ENCODE measurements at regions not wholly inside any gene's neighbourhood (a gene's known extent, or its start where the extent isn't known, plus 50 kb on each side); places are given as distances from the start of the nearest gene placed in this dataset.
"Not testable (repeated sequence)": the region's sequence is repeated elsewhere in the genome, so short reads cannot be mapped to it uniquely, and the experiment has no call there.

GRCh38 chr3:101999177-101999779, 150.0 kb downstream of the NFKBIZ start:
- DNase-seq: no peak

DNA sequence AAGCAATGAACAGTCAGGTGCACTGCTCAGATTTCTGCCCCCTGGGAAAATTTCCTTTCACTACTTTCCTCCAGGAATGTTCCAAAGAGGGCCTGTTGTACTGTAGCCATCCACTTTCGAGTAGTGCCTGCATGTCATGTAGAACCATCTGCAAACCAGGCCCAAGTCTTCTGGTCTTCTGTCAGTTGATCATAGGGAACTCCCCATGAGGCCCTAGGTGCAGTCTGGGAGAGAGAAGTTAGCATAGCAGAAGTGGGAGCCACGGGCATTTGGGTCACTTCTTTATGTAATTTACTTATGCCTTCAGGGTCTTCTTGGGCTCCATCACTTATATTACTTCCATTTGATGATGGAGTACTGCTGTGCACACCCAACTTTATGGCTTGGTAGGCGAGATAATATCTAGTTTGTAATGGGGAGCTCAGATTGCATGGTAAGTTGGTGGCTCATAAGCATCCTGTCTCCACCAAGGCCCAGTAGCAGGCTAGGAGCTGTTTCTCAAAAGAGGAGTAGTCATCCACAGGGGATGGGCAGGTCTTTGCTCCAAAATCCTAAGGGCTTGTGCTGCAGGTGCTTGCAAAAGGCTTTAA, 151.4 kb downstream of the NFKBIZ start:
- DNase-seq: no peak

GRCh38 chr3:102002056-102002455, 152.7 kb downstream of the NFKBIZ start:
- DNase-seq: no peak

GRCh38 chr3:102004561-102004960, 155.2 kb downstream of the NFKBIZ start:
- DNase-seq: no peak

GRCh38 chr3:102005551-102005950, 156.2 kb downstream of the NFKBIZ start:
- DNase-seq: no peak

- no peak for DNase-seq
Observed at GRCh38 chr3:102006812-102007485, 157.6 kb downstream of the NFKBIZ start.

DNA sequence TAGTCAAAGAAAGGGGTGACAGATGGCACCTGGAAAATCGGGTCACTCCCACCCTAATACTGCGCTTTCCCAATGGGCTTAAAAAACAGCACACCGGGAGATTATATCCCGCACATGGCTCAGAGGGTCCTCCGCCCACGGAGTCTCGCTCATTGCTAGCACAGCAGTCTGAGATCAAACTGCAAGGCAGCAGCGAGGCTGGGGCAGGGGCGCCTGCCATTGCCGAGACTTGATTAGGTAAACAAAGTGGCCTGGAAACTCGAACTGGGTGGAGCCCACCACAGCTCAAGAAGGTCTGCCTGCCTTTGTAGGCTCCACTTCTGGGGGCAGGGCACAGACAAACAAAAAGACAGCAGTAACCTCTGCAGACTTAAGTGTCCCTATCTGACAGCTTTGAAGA, 159.1 kb downstream of the NFKBIZ start:
- not testable (repeated sequence) for DNase-seq

DNA sequence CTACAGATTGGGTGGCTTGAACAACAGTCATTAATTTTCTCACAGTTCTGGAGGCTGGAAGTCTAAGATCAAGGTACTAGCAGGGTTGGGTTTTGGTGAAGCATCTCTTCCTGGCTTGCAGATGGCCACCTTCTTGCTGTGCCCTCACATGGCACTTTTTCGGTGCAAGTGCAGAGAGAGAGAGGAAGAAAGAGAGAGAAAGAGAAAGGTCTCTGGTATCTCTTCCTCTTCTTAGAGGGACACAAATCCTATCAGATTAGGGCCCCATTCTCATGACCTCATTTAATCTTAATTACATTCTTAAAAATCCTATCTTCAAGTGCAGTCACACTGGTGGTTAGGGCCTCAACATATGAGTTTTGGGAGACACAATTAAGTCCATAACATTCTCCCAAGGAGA, 167.1 kb downstream of the NFKBIZ start:
- DNase-seq: no peak

GRCh38 chr3:102017784-102018183, 168.5 kb downstream of the NFKBIZ start:
- DNase-seq: no peak

- no peak for DNase-seq
Observed at GRCh38 chr3:102018551-102018950, 169.2 kb downstream of the NFKBIZ start.

DNA sequence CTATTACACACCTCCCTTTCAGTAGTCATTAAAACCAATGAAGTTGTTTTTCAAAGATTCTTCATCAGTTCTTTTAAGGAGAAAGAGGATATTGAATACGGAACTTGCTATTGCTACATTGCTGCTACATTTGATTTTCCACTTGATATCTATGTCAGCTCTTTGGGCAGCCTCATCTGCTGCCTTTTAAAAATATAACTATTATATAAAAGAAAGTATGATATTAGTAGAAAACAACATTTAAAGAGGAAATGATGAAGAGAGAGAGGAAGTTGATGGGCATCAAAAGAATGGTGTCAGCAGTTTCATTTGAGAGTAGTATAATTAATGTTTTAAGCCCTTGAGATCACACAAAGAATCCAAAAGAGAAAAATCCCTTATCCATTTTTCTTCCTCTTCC, 171.4 kb downstream of the NFKBIZ start:
- no peak for DNase-seq

GRCh38 chr3:102024270-102024904, 175.1 kb downstream of the NFKBIZ start:
- DNase-seq: no peak

GRCh38 chr3:102025606-102026270, 176.4 kb downstream of the NFKBIZ start:
- no peak for DNase-seq

DNA sequence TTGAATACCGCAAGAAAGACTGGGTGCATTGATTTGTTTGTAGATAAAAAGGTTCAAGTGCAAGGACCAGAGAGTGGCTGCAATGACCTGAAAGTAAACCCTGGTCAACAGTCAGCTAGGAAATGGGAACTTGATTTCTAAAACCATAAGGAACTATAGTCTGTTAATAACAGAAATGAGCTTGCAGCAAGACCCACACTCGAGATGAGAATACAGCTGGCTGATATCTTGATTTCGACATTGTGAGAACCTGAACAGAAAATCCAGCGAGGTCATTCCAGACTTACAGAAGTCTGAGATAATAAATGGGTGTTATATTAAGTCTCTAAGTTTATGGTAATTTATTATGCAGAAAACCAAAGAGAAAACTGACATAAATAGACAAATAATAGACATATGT, 177.3 kb downstream of the NFKBIZ start:
- no peak for DNase-seq

- DNase-seq: no peak
Observed at GRCh38 chr3:102030661-102031060, 181.3 kb downstream of the NFKBIZ start.

GRCh38 chr3:102031834-102032233, 182.5 kb downstream of the NFKBIZ start:
- DNase-seq: no peak

- no peak for DNase-seq
Observed at GRCh38 chr3:102032491-102033383, 183.4 kb downstream of the NFKBIZ start.

- DNase-seq: no peak
Observed at GRCh38 chr3:102034639-102035451, 185.5 kb downstream of the NFKBIZ start.

GRCh38 chr3:102036017-102036416, 186.7 kb downstream of the NFKBIZ start:
- DNase-seq: no peak

GRCh38 chr3:102036472-102036871, 187.2 kb downstream of the NFKBIZ start:
- no peak for DNase-seq

GRCh38 chr3:102037209-102037608, 187.9 kb downstream of the NFKBIZ start:
- DNase-seq: no peak

GRCh38 chr3:102037791-102038190, 188.5 kb downstream of the NFKBIZ start:
- no peak for DNase-seq
